PC-3 (cell line): ENCODE measurements at regions not wholly inside any gene's neighbourhood (a gene's known extent, or its start where the extent isn't known, plus 50 kb on each side); places are given as distances from the start of the nearest gene placed in this dataset.

Experiments
- EZH2 ChIP-seq: fragments of 300-600 bp; sonication (generic); IDR thresholded peaks from one replicate; pipeline ENCODE4 v1.6.1; 2017; ENCODE audit warnings: antibody characterized with exemption, mild to moderate bottlenecking, low read length; ENCODE audit not compliant: unreplicated experiment
- EZH2phosphoT487 ChIP-seq: fragments of 300-600 bp; sonication (generic); IDR thresholded peaks from 2 replicates; pipeline ENCODE4 v1.6.1; 2018; ENCODE audit warnings: mild to moderate bottlenecking, antibody characterized with exemption, low read length, borderline replicate concordance

DNA sequence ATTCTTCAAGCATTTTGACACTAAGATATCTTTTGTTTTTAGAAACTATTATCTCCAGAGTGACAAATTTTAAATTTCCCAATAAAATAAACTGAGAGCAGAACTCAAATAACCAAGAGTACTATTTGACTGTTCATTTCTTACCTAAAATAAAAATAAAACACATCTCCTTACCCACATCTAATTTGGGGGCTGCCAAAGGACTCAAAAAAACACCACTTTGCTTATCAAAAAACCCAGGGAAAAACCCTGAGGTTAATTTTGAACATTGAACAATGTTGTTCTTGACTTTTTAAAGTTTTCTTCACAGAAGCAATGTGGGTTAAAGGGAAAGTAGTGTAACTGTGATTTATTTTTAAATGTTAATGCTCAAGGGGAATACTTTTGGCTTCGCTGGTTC, 243.0 kb upstream of the HHIP start:
- TF ChIP-seq EZH2 (no peak), EZH2phosphoT487 (no peak)
